Adrenal gland (tissue), 9 donors: ENCODE measurements at regions not wholly inside any gene's neighbourhood (a gene's known extent, or its start where the extent isn't known, plus 50 kb on each side); places are given as distances from the start of the nearest gene placed in this dataset.

Experiments used
- DNase-seq, 7 donors: peaks; one replicate each; pipeline ENCODE4 v3.0.0-alpha.2; 2019 to 2020
- H3K27ac ChIP-seq, 5 donors: fragments of 200-600 bp; sonication (generic) in 4 of 5; 1 replicate in 3 of 5; 2 replicates in 2 of 5; pipeline versions ENCODE4 v1.5.1 to v1.8.0; 2016 to 2020; ENCODE audit warnings: mild to moderate bottlenecking in 1 of 5
- H3K27me3 ChIP-seq: fragments of 200-600 bp; 2 replicates; pipeline ENCODE4 v1.8.0; 2021
- H3K36me3 ChIP-seq, 2 donors: fragments of 200-600 bp; replicated peaks in 1 of 2; 1 replicate in 1 of 2; 2 replicates in 1 of 2; pipeline versions ENCODE4 v1.5.1 to v1.8.0; 2018 to 2022
- H3K4me1 ChIP-seq, 2 donors: fragments of 200-600 bp; replicated peaks in 1 of 2; 1 replicate in 1 of 2; 2 replicates in 1 of 2; pipeline versions ENCODE4 v1.5.1 to v1.8.0; 2018 to 2021
- H3K4me3 ChIP-seq, 4 donors: fragments of 200-600 bp; sonication (generic) in 3 of 4; one replicate each; pipeline ENCODE4 v1.5.1; 2016 to 2018
- H3K9me3 ChIP-seq, 3 donors: fragments of 200-600 bp; sonication (generic) in 1 of 3; replicated peaks in 1 of 3; 1 replicate in 2 of 3; 2 replicates in 1 of 3; pipeline versions ENCODE4 v1.5.1 to v1.8.0; 2016 to 2021
- CTCF ChIP-seq, 6 experiments: fragments of 450-650 bp in 4 of 6; fragments of 200-600 bp in 2 of 6; sonication (generic) in 1 of 6; IDR thresholded peaks; 1 replicate in 5 of 6; 2 replicates in 1 of 6; pipeline versions ENCODE4 v1.5.1 to v1.8.0; 2016 to 2021; ENCODE audit warnings: antibody characterized with exemption in 6 of 6, mild to moderate bottlenecking in 2 of 6, moderate library complexity in 1 of 6
- POLR2A ChIP-seq, 2 donors: fragments of 450-650 bp; IDR thresholded peaks; one replicate each; pipeline ENCODE4 v1.6.1; 2017; ENCODE audit warnings: antibody characterized with exemption in 2 of 2, mild to moderate bottlenecking in 2 of 2, moderate library complexity in 1 of 2
- WGBS, 4 donors: extraction: QIAGEN DNeasy Blood & Tissue Kit in 2 of 4; methylation state at CpG; one replicate each; pipeline versions ENCODE4 v1.1.5 to v1.1.7; 2013 to 2017; 5-methylcytosine and 5-hydroxymethylcytosine counted together
- intact Hi-C, 2 donors: fragments of 100-400 bp; cut with DNase I; formaldehyde crosslinking; loops; one replicate each; pipeline versions ENCODE4 v1.14.1 to v1.15.0; 2022 to 2023
- donor health status: healthy with polysubstance abuse.
- donor health status: Bipolar disorder and iron deficiency.
- donor health status: DM: yes; HTN: yes; CAD: no.
- donor health status: DM: no; HTN: no; CAD: no.
- donor health status: DM: no; HTN: no; CAD: no.

GRCh38 chr6:114537977-114538376 lies 195.2 kb upstream of the HS3ST5 start:
- H3K27ac ChIP-seq: no peak overlapping the region
- TF ChIP-seq POLR2A (IDR thresholded peaks at IDR 0.05) (no peak), CTCF (IDR thresholded peaks at IDR 0.05) (no peak)
- intact Hi-C loops: no loop called here
- no peaks in the 10 kb centered on the region for H3K4me1 ChIP-seq
- no peak for DNase-seq
- no peaks in the 10 kb centered on the region for H3K36me3 ChIP-seq
- WGBS, 4 donors: 79 to 87% (median 81%) methylated on average over 3 of the region's 3 CpGs
- no peaks in the 10 kb centered on the region for H3K9me3 ChIP-seq
- no peaks in the 10 kb centered on the region for H3K27me3 ChIP-seq
- H3K4me3 ChIP-seq: no peak overlapping the region

GRCh38 chr6:114534813-114535212 lies 192.0 kb upstream of the HS3ST5 start:
- no peak overlapping the region for H3K27ac ChIP-seq
- H3K36me3 ChIP-seq: no peaks in the 10 kb centered on the region
- no peak for DNase-seq
- no peaks in the 10 kb centered on the region for H3K4me1 ChIP-seq
- H3K9me3 ChIP-seq: no peaks in the 10 kb centered on the region
- TF ChIP-seq POLR2A (IDR thresholded peaks at IDR 0.05) (no peak), CTCF (IDR thresholded peaks at IDR 0.05) (no peak)
- no peaks in the 10 kb centered on the region for H3K27me3 ChIP-seq
- no peak overlapping the region for H3K4me3 ChIP-seq
- intact Hi-C loops: no loop called here
- 80 to 90% (median 87%) methylated on average over 4 of the region's 4 CpGs for WGBS, 4 donors

- no peak for DNase-seq
- intact Hi-C loops: no loop called here
- no peaks in the 10 kb centered on the region for H3K27me3 ChIP-seq
- no peaks in the 10 kb centered on the region for H3K4me1 ChIP-seq
- no peak overlapping the region for H3K4me3 ChIP-seq
- TF ChIP-seq POLR2A (IDR thresholded peaks at IDR 0.05) (no peak), CTCF (IDR thresholded peaks at IDR 0.05) (no peak)
- no peaks in the 10 kb centered on the region for H3K9me3 ChIP-seq
- no peak overlapping the region for H3K27ac ChIP-seq
- H3K36me3 ChIP-seq: no peaks in the 10 kb centered on the region
Observed at GRCh38 chr6:114524081-114524480, 181.3 kb upstream of the HS3ST5 start.

DNA sequence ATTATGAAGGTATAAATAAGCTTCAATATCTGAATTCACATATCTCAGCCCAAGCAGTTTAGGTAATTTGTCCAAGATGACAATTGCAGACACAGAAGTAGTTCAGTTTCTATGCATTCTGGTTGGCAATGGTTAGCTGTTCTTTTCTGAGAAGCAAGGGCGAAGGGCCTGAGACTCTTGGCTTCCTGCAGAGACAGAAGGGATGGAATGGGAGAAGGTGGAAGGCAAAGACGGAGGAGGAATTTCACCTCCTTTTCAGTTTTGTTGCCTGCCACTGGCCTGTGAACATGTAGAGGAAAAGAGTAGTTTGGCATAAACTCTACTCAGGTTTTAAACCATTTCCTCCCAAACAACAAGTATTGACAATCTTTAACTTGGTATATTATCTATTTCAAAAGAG lies 180.7 kb upstream of the HS3ST5 start:
- H3K27ac ChIP-seq: no peak overlapping the region
- no peaks in the 10 kb centered on the region for H3K27me3 ChIP-seq
- H3K36me3 ChIP-seq: no peaks in the 10 kb centered on the region
- TF ChIP-seq CTCF (IDR thresholded peaks at IDR 0.05): no peak
- no peak for TF ChIP-seq POLR2A (IDR thresholded peaks at IDR 0.05)
- no peaks in the 10 kb centered on the region for H3K4me1 ChIP-seq
- whole genome bisulfite sequencing, 4 donors: 70 to 88% (median 83%) methylated on average over 2 of the region's 2 CpGs
- H3K4me3 ChIP-seq: no peak overlapping the region
- no peak for DNase-seq
- H3K9me3 ChIP-seq: no peaks in the 10 kb centered on the region
- intact Hi-C loops: no loop called here
